DMS114 treated with DMSO at 0.1 percent for 48 hours (cell line): ENCODE measurements at regions not wholly inside any gene's neighbourhood (a gene's known extent, or its start where the extent isn't known, plus 50 kb on each side); places are given as distances from the start of the nearest gene placed in this dataset.

Source experiments
- DNase-seq: peaks from one replicate; lab custom pipeline; 2025; ENCODE audit not compliant: unreplicated experiment; lab: John Stamatoyannopoulos, UW

DNA sequence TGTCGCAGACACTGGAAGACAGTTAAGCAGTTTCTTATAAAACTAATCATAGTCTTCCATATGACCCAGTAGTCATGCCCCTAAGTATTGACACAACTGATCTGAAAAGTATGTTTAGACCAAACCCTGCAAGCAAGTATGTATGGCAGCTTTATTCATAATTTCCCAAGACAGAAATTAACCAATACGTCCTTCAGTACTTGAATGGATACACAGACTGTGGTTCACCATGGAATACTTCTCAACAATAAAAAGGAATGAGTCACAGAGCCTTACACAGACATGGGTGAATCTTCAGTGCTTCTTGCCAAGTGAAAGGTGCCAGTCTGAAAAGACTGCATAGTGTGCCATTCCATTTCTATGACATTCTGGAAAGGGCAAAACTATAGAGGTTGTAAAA lies 50.2 kb upstream of the AKR1E2 start:
- DNase-seq: no peak

GRCh38 chr10:4772202-4772570 lies 53.8 kb upstream of the AKR1E2 start:
- DNase-seq: no peak

DNA sequence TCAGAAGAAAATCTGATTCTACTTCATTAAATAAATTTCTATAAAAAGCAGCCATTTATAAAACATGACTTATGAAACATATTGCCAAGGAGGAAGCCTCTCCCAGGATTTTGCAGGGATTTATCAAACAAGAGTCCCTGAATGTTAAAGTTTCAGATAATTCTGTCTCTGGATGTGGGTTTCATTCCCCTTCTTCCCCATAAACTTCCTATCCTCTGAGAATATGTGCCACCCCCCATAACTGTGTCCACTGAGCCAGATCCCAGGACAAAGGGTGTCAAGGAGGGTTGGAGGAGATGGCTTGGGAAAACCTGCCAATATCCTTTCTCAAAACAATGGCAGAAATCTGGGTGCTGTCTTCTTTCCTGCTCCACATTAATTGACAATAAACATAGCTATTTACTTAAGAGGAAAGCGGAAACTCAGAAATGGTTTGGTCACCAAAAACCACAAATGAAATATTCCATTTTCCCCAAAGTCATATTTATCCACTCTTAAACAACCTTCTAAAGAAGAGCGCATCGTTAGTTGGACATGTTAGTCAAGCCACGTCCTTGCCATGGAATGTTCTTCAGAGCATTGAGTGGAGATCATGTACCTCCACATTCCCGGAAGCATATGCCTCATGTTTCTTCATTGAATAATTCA lies 54.3 kb upstream of the AKR1E2 start:
- DNase-seq: no peak

DNA sequence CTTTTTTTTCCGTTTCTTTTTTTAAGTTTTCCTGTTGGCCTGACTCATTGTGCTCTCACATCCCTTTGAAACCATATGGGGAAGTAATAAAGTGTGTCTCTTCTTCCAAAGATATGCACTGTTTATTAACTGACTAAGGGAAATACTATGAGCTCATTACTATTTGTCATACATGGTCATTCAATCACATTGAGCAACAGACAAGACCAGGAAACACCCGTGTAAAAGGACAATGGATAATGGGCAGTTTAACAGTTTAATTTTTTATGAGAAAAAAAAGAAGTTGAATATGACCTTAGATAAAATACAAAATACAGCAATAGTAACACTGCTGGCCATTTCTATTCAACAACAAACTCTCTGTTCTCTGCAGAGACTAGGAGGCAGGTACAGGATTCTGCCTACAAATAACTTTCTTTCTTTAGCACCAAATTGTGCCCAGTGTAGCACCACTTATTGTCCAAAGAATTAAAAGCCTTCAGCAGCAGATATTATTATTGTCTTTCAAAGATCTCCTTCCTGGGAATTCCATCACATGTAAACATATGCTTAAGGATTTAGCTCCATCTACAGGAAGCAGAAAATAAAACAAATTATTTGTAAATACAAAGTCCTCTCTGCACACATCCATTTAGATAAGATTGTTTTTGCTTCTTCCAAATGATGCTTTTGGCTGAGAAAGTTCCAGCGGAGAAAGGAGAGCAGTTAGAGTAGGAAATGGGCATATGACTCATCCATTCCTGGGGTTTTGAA lies 55.0 kb upstream of the AKR1E2 start:
- peak; percentile 52 for DNase-seq

- DNase-seq: no peak
Measured at GRCh38 chr10:4768416-4768815, 57.6 kb upstream of the AKR1E2 start.

- peak; percentile 47 for DNase-seq
Measured at GRCh38 chr10:4767033-4767814, 58.8 kb upstream of the AKR1E2 start.

DNA sequence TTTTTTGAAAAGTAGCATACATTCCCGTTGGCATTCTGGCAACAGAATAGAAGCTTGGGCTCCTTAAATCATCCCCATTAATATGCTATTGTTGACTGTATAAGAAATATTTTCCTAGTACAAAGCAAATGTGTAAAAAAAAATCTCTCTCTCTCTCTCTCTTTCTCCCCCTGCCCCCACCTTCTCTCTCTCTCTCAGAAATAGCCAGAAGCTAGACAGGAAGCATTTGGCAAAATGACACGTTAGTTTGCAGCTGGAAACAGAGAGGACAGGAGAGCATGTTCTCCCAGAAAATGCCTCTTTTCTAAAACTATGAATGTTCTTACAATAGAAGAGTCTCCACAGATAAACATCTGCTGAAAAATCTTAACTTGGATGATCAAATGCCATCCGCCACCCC lies 59.6 kb upstream of the AKR1E2 start:
- no peak for DNase-seq

DNA sequence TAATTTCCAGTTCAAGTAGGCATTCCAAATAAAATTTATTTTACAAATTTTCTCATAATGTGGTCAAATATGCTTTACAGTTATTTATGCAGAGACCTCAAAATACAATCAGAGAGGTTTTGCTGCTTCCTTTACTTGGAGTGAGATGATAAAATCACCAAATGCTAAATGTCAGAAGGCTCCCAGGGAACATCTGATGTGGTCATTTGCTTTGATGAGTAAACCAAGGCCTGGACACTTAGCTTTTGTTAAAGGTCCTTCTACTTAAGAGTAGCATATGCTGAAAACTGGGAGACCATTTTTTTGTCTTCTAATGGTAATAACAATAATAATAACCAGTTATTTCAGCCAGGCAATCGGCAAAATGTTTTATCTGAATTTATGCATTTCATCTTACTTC lies 60.6 kb upstream of the AKR1E2 start:
- no peak for DNase-seq

DNA sequence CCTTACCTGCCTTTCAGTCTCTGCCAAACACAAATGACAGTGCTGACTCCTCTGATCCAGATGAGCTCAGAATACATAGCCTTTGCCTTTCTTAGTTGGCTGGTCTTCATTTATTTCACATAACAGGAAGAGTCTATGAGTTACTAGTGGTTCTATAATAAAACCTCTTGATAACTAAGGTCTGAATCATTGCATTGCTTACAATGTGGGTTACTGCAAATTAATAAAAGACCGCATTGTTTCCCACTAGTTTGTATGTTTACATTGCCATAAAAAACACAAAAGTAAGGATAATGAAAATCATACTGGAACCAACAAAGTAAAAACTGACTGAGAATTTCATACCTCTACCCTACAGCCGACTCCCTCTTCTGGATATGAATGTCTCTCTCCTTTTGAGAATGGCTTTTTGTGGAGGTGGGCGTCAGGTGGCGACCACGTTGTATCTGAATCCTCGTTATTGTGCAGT lies 62.0 kb upstream of the AKR1E2 start:
- DNase-seq: no peak

DNA sequence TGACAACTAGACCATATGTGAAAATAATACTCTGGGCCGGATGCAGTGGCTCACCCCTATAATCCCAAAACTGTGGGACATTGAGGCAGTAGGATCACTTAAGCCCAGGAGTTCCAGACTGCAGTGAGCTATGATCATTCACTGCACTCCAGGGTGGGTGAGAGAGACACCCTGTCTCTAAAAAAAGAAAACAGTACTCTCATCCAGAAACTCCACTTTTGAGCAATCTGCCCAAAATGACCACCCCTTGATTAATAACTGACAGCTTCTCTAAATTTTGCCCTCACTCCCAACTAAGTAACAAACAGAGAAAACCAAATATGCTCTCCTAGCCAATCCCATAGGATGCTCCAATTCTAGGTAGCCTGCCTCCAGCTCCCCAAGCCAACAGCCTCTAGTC lies 62.5 kb upstream of the AKR1E2 start:
- no peak for DNase-seq

DNA sequence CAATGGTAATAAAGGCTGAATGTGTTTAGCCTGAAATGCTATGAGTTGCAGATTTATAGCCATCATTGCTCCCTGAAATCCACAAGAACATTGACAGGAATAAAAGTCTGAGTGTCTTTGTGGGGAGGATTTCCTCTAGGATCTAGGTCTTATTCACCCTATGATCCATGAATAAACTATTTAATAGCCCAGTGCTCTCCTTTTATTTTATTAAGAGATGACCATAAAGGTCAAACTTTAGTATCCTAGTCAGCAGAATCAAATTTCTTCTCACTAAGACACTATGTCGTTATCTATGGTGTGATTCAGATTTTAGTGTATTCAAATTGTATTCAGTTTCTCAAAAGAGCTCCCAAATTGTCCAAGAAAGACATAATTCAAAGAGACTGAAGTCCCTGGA lies 67.8 kb upstream of the AKR1E2 start:
- no peak for DNase-seq

- no peak for DNase-seq
Measured at GRCh38 chr10:4755286-4755989, 70.6 kb upstream of the AKR1E2 start.

DNA sequence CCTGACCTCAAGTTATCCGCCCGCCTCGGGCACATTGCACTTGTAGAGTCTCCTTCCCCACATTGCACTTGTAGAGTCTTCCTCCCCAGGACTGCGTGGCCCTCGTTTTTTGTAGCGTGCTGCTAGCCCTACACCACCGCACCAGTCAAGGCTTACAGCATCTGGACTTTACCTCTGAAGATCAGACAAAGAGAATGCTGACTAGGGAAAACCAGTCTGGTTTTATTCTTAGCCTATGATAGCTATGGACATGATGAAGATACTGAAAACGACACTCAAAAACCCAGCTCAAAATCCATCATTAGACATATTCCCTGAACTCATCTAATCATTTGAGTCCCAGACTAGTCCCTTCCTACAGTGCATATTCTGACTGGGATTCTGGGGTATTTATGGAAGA lies 71.9 kb upstream of the AKR1E2 start:
- DNase-seq: no peak

- DNase-seq: no peak
Measured at GRCh38 chr10:4751211-4751610, 74.8 kb upstream of the AKR1E2 start.

DNA sequence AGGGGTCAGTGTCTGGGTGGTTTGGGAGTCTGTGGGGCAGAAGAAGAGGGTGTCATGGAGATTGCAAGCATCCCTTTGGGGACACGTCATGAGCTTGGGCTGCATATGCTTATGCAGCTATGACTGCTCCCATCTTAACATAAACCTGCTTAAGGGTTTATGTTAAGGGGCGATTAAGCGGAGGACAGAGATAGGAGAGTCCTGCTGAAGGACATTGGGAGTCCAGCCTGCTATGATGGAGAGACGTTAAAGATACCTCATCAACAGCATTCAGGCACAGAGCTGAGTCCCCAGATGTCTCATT lies 76.8 kb upstream of the AKR1E2 start:
- no peak for DNase-seq

DNA sequence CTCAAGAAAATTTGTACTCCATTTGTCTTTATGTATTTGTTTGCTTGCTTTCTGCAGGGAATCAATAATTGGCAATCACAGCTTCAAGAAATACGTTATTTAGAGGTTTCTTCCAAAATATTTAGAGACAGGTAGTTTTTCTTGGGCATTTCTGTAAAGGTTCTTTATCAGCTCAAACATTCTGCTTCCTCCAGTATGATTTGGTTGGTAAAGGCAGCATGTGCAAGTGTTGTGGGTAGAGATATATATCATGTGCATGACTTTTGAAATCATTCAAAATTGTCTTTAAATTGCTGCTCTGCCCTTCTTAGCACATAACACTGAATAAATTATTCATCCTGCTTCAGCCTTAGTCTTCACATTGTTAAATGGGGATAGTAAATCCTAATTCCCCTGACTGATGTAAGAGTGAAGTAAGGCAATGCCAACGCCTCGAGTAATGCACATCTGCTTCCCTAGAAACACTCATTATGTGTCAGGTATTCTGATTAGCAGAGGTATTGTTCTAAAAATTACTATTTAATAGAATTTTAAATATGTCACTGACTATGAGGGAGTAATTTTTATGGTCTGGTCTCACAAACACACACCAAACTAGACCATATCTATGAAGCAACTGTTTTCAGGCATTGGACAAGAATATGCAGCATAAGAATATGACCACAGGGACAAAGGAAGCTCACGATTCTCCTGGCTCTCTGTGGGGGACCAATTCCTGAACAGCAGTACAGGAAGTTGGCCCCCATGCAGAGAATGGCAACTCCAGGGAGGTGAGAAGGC lies 77.3 kb upstream of the AKR1E2 start:
- no peak for DNase-seq

DNA sequence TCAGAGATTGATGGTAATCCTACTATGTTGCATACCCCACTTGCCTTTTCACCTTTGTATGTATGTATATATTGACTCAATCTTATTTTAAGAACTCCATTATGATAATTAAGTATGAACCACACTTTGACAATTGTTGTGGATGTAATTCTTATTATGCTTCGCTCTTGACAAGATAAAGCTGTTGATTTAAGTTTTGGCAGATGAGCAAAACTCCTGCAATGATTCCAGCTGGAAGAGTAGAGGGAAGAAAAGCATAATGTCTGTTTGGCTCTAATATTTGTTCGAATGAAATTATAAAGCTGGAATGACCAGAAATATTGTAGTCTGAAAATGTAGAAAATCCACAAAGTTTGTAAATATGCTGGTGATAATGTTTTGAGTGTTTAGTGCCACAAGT lies 83.8 kb upstream of the AKR1E2 start:
- no peak for DNase-seq

DNA sequence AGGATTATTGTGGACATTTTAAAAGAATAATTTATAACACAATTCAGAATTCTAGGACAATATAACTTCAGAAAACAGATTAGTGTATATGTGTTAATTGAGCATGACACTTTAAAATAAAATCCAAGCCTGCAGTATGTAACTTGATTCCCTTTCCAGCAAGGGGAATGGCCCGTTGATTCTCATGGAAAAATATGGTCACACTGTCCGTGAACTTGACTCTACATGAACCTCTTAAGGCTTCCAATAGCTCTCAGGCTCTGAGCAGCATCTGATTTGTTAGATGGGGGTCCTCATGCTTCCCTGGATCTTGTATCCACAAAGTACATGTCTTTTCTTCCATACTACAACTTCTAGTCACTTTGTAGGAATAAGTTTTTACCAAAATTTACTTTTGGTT lies 85.5 kb upstream of the AKR1E2 start:
- DNase-seq: no peak

- DNase-seq: no peak
Measured at GRCh38 chr10:4736608-4737007, 89.4 kb upstream of the AKR1E2 start.

- no peak for DNase-seq
Measured at GRCh38 chr10:4736183-4736582, 89.8 kb upstream of the AKR1E2 start.

GRCh38 chr10:4733843-4734224 lies 92.2 kb upstream of the AKR1E2 start:
- no peak for DNase-seq
